ENCODE measurements at regions not wholly inside any gene's neighbourhood (a gene's known extent, or its start where the extent isn't known, plus 50 kb on each side); places are given as distances from the start of the nearest gene placed in this dataset.

GRCh38 chr15:47964229-47964628, 156.6 kb upstream of the SLC24A5 start:
- no peak for TF ChIP-seq POLR2AphosphoS5 (IDR thresholded peaks at IDR 0.05)
- TF ChIP-seq CTCF (IDR thresholded peaks at IDR 0.05), result no peak
- no peak for TF ChIP-seq POLR2A (IDR thresholded peaks at IDR 0.05)

All from suprapubic skin (tissue), 4 donors.